Lung microvascular endothelial cell (primary cell): ENCODE measurements at regions not wholly inside any gene's neighbourhood (a gene's known extent, or its start where the extent isn't known, plus 50 kb on each side); places are given as distances from the start of the nearest gene placed in this dataset.
"Not testable (repeated sequence)": the region's sequence is repeated elsewhere in the genome, so short reads cannot be mapped to it uniquely, and the experiment has no call there.

ENCODE experiments used
- DNase-seq, 2 donors: peaks; one replicate each; pipeline versions ENCODE4 v3.0.0 to v3.0.0-alpha.2; 2010; ENCODE audit warnings: low read depth in 2 of 2

DNA sequence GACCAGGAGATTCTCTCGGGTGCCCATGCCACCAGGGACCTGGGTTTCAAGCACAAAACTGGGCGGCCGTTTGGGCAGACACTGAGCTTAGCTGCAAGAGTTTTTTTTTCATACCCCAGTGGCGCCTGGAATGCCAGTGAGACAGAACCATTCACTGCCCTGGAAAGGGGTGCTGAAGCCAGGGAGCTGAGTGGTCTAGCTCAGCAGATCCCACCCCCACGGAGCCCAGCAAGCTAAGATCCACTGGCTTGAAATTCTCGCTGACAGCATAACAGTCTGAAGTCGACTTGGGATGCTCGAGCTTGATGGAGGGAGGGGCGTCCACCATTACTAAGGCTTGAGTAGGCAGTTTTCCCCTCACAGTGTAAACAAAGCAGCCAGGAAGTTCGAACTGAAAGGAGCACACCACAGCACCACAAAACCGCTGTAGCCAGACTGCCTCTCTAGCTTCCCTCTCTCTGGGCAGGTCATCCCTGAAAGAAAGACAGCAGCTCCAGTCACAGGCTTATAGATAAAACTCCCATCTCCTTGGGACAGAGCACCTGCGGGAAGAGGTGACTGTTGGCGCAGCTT, 157.7 kb downstream of the GIPC2 start:
- not testable (repeated sequence) for DNase-seq

DNA sequence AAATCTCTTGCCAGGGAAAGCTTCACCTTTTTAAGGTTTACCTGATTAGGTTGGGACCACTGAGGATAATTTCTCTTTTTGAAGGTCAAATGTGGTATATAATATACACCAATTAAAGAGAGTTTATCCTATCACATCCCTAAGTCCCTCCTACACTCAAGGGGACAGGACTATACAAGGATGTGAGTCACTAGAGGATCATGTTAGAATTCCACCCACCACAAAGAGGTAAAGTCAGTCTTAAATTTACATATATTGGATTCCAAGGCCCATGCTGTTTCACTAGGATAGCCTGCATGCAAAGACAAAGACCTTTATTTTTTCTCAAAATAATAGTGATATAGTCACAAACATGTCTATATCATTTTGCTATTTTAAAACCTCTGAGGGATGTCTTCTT, 164.4 kb downstream of the GIPC2 start:
- no peak for DNase-seq

DNA sequence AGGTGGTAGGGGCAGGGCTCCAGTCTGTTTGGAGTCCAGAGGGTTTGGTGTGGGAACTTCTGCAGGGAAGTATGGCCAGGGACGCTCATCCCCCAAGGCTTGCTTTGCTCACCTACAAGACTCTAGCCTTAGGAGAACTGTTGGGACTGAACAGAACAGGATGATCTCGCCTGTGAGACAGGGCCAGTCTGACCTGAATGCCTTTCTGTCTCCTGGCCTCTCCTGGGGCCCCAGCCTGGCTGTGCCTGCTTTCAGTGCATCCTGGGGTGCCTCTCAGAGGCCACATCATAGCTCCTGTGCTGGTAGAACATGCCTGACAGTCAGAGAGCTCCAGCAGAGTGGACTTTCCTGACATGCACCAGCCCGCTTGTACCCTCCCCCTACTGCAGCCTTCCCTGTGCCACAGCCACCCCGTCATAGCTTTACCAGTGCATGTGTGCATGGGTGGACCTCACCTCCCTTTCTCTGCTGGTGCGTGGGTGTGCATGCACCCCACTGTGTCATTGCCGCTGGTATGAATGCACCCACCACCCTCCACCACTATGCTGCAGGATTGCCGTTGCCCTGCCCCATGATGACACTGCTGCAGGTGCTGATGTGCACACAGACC, 165.8 kb downstream of the GIPC2 start:
- DNase-seq: no peak

DNA sequence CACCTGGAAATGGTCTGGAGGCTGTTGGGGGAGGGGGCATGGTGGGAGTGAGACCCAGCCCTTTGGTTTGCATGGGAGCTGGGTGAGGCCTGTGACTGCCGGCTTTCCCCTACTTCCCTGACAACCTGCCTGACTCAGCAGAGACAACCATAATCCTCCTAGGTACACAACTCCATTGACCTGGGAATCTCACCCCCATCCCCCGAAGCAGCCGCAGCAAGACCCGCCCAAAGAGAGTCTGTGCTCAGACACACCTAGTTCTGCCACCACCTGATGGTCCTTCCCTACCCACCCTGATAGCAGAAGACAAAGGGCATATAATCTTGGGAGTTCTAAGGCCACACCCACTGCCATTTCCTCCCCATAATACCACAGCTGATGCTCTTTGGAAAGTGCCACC, 168.6 kb downstream of the GIPC2 start:
- no peak for DNase-seq

DNA sequence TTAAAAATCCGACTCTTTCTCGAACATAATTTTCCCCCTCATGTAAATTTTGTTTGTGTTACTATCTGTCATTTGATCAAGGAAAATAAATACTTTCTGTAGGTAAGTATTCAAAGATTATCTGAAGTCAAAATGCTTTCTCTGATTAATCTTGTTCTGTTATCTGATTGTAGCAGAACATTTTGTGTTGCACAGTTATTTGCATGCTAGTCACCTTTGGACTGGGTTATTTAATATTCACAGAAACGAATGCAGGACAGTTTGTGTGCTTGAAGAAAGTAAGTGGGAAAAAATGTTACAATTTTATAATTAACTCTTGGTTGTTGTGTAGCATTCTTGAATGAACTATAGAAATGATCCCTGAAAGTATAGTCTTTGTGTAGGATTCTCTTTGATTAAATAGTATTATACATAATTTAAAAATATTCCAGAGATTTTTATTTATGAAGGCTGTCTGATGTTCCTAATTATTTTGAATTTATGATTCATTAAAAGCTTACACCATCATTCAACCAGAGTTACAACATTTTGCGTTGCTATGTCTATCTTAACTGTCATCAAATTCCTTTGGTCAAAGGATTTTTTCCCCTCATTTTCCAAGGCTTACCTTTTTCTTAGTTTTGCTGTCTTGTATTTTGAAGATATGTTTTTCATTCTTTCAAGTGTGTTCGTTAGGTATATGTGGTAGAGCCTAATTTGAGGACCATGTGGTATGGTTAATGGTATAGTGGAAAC, 176.6 kb downstream of the GIPC2 start:
- DNase-seq: no peak

DNA sequence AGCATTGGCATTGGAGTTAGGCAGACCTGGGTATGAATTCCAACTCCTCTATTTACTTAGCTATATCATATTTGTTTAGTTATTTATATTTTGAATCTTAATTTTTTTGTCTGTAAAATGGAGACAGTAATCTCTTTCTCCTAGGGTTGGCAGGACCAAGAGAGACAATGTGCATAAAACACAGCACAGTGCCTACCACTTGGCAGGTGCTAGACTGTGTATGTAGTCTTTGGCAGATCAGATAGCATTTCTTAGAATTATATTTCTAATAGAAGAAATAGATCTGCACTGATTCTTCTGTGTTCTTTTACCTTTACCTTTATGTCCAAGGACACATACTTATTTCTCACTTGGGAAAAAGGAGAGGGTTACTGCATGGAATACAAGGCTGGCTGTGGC, 177.2 kb downstream of the GIPC2 start:
- no peak for DNase-seq

DNA sequence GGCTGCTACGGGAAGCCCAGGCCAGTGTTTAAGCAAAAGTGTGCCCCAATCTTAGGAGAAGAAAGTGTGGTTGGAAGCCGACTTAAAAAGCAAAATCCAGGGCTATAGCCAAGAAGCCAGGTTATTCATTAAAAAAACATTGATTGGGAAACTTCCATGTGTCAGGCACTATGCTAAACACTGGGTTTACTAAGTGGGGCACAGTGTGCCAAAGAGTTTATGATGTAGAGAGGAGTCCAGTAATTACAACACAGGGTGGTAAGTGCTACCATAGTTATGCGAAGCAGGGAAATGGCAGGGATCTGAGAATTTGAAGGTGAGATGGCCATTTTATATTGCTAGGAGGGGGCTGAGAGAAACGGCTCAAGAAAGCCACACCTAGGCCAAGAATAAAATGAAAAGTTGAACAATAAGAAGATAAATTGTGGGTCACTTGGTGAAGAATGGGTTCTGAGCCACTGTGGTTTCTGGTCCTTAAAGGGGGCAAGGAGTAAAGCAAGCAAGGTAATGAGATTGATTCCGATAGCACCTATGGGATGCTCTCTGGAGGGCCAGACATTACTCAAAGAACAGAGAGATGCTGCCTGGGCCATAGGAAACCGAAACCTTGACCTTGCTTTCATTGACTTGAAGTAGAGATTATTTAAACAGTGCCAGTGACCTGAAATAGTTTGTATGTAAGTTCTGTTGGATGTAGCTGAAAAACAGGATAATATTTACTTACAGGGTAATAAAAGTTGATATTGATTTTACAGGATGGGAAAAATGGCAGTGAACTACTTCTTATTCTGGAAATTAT, 177.8 kb downstream of the GIPC2 start:
- no peak for DNase-seq

DNA sequence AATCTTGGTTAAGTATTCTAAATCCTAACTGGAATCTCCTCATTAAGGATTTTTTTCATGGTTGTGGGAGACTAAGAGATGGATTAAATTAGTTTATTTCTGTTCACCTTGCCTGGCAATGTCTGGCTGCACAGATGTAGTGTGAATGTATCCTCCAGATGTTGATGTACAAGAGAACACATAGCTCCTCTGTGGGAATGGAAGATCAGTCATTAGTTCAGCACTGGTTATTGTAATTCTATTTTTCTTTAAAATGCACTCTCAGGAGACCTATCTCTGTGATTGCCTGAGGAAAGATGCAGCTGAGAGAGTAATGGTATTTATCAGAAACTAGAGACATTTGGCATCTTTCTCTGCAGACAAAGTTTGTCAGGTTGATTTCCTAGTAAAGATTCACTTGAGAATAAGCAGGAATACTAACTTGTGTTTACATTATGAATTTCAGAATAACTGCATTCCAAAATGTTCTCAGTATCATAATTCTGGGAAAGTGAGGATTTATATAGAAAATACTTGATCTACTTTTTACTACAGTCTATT, 178.6 kb downstream of the GIPC2 start:
- no peak for DNase-seq

DNA sequence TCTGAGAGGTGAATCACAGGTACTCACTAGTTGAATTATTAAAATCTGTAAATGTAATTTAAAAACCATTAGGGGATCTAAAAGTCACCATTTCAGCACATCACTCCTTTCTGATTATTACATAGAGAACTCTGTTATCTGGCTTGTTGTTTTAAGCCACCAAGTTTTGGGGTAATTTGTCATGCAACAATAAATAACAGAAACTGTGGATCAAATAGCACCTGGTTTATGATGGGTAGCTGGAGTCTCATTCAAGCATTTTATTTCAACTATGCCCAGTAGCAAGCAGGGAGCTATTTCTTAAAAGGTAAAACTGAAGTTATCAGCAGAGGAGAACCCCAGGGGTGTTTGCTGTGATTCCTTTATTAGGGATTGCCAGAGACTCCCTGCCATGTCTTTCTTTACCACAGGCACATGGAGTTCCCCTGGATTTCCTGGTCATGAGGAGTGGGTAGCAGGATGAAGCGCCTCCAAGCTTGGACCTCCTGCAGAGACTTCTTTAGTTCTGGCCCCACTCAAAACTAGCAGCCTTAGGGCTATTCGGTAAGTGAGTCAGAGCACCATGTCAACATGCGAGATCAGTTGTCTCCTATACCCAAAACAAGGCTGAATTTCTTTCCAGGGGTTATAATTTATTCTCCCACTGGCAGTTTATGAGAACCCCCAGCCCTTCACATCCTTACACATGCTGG, 179.2 kb downstream of the GIPC2 start:
- DNase-seq: no peak

DNA sequence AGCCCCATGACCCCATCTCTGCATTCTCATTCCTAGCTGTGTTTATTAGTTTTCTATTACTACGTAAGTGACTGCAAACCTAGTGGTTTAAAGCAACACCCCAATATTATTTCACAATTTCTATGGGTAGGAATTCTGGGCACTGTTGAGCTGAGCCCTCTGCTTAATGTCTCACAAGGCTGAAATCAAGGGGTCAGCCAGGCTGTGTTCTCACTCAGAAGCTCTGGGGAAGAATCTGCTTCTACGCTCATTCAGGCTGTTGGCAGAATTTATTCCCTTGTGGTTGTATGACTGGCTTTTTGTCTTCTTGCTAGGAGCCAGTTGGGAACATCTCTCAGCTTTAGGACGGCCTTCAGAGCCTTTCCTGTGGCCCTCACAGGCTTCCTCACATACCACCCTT, 181.0 kb downstream of the GIPC2 start:
- no peak for DNase-seq

DNA sequence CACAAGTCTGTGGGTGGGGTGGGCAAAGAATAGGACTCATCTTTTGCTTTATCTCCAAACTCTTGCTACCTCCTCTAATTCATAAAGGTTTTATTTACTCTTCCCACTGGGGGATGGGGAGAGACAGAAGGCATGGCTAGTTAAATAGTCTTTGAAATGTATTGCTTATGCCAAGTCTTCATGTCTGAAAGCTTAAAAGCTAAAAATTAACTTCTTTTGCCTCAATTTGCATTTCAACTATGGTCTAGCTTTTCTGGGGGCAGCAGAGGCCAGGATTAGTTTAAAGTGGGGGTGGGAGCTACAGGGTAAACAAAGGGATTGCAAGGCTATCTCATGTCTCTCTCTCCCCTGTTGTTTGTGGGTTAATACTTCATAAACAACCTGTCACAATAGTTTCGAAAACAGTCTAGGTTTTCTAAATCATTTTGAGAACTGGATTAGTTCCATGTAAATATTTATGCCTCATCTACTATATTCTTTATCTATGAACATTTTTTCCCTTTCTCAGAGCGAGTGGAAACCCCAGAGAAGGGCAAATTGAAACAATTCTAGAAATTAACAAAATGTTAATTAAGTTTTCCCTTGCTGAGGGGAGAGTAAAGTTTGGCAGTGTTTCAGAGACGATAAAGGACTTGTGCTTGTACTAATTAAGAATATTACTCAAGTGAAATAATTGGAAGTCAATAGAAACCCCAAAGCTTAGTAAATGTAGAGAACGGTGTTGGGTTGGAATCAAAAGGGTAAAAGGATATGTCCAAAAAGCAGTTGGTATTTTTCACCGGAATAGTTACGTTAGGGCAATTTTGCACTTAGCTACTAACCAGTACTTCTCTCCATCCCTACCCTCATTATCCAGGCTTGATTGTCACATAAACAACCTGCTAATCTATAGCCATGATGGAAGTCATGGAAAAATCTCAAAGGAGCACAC, 182.2 kb downstream of the GIPC2 start:
- DNase-seq: no peak

DNA sequence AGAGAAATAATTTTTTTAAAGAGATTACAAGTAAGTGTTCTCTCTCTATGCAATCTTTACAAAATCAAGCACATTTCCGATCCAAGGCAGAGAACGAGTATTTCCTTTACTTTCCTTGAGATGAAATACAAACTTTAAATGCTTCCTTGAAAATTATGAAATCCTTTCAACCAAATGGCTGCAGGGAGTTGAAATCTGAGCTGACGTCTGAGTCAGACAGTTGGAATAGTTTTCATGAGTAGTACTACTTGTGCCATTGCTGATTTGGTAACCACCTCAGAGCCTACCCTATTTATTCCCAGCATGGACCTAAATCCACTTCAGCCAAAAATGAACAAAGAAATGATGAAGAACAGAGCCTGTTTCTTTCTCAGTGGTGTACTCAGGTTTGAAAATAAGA, 183.6 kb downstream of the GIPC2 start:
- DNase-seq: no peak

DNA sequence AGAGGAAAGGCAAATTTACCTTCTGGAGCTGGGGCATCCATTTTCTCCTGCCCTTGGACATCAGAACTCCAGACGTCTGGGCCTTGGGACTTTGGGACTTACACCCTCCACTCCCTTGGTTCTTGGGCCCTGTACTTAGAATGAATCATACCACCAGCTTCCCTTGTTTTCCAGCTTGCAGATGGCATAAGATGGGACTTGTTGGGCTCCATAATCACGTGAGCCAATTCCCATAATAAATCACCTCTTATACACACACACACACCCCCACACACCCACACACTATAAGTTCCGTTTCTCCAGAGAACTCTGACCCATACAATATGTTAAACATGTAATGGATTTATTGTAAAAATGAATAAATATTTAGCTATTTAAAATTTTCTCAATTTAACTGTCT, 185.7 kb downstream of the GIPC2 start:
- no peak for DNase-seq

DNA sequence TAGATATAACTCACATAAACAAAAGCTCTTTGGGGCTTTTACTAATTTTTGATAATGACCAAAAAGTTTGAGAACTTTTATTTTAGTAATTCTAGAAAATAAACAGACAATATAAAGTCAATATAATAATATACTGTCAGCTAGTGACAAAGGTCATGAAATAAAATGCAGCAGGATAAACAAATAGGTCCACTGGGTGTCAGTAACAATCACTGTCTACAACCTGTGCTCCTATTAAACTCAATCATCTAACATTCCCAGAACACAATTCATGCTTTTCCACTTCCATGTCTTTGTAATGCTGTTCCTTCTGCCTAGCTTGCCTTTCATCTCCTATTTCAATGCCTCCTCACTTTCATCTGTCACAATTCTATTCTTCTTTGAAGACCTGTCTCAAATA, 186.1 kb downstream of the GIPC2 start:
- DNase-seq: no peak

DNA sequence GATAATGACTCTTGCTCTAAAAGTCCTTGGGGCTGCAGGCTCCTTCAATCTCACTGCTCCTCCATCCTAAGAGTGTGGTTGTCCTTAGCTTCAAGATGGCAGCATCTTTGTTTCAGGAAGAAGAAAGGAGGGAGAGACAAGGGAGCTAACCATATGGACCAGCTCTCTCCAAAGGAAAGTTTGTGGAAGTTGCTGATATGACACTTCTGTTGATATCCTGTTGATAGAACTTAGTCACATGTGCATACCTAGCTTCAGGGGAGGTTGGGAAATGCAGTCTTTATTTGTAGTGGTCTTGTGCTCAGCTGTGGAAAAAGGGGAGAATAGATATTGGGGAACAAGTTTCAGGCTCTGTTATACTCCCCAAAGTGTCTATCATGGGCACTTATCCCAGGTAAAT, 186.9 kb downstream of the GIPC2 start:
- no peak for DNase-seq

DNA sequence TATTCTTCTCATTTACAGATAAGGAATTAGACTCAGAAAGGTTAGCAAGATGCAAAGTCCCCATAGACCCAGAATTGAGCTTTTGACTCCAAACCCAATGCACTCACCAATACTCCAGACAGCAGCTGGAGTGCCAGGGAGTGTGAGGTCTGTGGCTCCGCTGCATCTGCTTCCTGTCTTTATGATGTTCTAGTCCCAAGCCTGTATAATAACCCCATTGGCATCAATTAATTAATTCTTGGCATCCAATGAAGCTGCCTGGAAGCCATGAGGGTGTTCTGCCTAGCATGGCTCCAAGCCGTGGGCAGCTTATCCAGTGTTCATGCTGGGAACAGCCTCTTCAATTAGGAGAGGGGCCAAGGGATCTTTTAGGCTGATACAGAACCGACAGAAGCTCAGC, 188.7 kb downstream of the GIPC2 start:
- no peak for DNase-seq

DNA sequence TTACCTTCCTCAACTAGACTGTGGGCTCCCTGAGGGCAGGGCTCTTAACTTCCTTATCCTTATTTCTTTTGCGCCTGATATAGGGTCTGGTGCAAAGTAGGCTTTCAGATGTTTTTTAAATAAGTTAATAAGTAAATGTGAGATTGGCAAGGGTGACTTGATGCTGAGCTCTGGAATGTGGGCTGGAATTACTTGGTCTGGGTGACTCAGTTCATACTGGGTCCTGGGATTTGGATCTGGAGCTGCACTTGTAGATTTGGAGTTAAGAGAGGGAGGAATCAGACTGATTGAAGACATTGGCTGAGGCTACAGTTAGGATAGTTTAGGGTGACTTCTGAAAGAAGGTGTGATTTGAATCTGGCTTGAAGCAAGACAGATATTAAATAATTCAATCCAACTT, 190.9 kb downstream of the GIPC2 start:
- no peak for DNase-seq

DNA sequence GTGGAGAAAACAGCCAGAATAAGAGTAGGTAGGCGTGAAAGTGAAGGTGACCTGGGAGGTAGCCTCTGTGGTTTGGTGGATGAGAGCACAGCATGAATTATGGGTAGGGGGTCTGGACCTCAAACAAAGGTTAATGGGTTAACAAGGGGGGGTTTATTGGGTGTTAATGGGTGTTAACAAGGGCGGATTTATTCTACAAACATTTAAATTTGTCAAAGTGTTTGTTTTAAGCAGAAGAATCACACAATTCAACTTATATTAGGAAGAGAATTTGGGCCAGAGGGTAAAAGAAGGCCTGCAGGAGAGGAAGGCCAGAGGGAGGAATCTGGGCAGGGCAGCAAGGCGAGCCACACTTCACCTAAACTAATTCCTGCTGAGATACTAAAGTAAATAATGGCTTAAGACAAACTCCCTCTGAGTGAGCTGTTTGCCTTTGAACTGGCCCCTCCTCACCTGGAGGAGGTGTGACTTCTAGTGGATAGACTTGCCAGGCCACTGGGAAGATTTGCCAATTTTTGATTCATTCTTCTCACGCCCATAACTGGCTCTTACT, 191.7 kb downstream of the GIPC2 start:
- DNase-seq: no peak

DNA sequence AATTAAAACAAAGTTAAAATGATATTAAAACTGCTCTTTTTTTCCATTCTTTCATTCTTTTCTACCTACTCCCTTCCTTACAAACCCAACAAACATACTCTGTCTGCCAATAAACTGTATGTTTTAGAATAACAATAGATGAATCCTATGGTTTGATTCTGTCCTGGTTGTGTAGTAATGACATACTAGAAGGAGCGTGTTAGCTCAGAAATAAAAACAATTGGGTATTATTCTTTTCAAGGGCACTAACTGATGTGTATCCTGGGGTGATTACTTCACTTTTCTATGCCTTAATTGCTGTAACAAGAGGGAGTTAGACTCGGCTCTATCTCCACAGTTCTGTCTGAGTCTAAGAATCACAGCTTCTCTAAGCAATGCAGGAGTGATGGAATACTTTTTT, 194.4 kb downstream of the GIPC2 start:
- DNase-seq: no peak

DNA sequence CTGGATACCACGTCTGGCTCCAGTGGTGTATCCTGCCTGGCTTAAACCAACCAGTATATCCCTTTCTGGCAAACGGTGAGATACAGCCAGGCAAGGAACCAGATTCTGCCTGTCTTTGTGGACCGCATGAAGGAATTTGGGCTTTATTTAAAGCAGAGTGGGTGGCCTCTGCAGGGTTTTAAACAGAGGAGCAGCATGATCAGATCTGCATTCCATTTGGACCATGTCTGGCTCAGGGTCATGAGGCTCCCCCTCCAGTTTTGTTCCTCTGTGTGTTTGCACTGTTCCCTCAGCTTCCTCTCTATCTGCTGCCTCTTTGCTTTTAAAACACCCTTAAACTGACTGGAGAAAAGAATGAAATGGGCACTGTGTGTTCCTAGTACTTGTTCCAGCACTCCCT, 195.0 kb downstream of the GIPC2 start:
- DNase-seq: no peak
